Hepatocyte (in vitro differentiated cells): ENCODE measurements at regions not wholly inside any gene's neighbourhood (a gene's known extent, or its start where the extent isn't known, plus 50 kb on each side); places are given as distances from the start of the nearest gene placed in this dataset.

Source experiments
- DNase-seq: peaks from one replicate; pipeline ENCODE4 v3.0.0-alpha.2; 2016; ENCODE audit warnings: low spot score
- H2AFZ ChIP-seq: fragments of 200-600 bp; sonication (generic); 2 replicates; pipeline ENCODE4 v1.6.0; 2016; ENCODE audit warnings: antibody characterized with exemption, mild to moderate bottlenecking
- H3K27ac ChIP-seq: fragments of 200-600 bp; sonication (generic); 2 replicates; pipeline ENCODE4 v1.5.1; 2016; ENCODE audit warnings: mild to moderate bottlenecking
- H3K27me3 ChIP-seq: fragments of 200-600 bp; sonication (generic); 2 replicates; pipeline ENCODE4 v1.6.1; 2016
- H3K36me3 ChIP-seq: fragments of 200-600 bp; sonication (generic); replicated peaks from 2 replicates; pipeline ENCODE4 v1.5.1; 2016; ENCODE audit warnings: low read depth; ENCODE audit not compliant: insufficient read depth
- H3K4me1 ChIP-seq: fragments of 200-600 bp; sonication (generic); 2 replicates; pipeline ENCODE4 v1.5.1; 2016; ENCODE audit warnings: mild to moderate bottlenecking, moderate library complexity; ENCODE audit not compliant: insufficient read depth
- H3K4me2 ChIP-seq: fragments of 200-600 bp; sonication (generic); 2 replicates; pipeline ENCODE4 v1.6.0; 2016
- H3K4me3 ChIP-seq: fragments of 200-600 bp; sonication (generic); 2 replicates; pipeline ENCODE4 v1.5.1; 2016; ENCODE audit warnings: mild to moderate bottlenecking
- H3K79me2 ChIP-seq: fragments of 200-600 bp; sonication (generic); 2 replicates; pipeline ENCODE4 v1.6.0; 2017; ENCODE audit warnings: mild to moderate bottlenecking
- H3K9me2 ChIP-seq: fragments of 200-600 bp; sonication (generic); replicated peaks from 2 replicates; pipeline ENCODE4 v1.6.0; 2017; ENCODE audit warnings: mild to moderate bottlenecking; ENCODE audit not compliant: insufficient read depth
- H3K9me3 ChIP-seq: fragments of 200-600 bp; sonication (generic); 2 replicates; pipeline ENCODE4 v1.5.1; 2016; ENCODE audit warnings: low read depth, mild to moderate bottlenecking
- H4K20me1 ChIP-seq: fragments of 200-600 bp; sonication (generic); 2 replicates; pipeline ENCODE4 v1.6.0; 2016; ENCODE audit warnings: mild to moderate bottlenecking; ENCODE audit not compliant: insufficient read depth, poor library complexity, severe bottlenecking
- CTCF ChIP-seq: fragments of 200-600 bp; sonication (generic); IDR thresholded peaks from 2 replicates; pipeline ENCODE4 v1.5.1; 2016; ENCODE audit warnings: antibody characterized with exemption, mild to moderate bottlenecking; ENCODE audit not compliant: poor library complexity
- EZH2 ChIP-seq: fragments of 200-600 bp; sonication (generic); IDR thresholded peaks from 2 replicates; pipeline ENCODE4 v1.6.1; 2016; ENCODE audit warnings: antibody characterized with exemption, mild to moderate bottlenecking, borderline replicate concordance
- EZH2phosphoT487 ChIP-seq: fragments of 200-600 bp; sonication (generic); IDR thresholded peaks from one replicate; pipeline ENCODE4 v1.6.1; 2018; ENCODE audit warnings: antibody characterized with exemption, mild to moderate bottlenecking, low read depth, moderate library complexity; ENCODE audit not compliant: unreplicated experiment, severe bottlenecking
- WGBS: methylation state at CpG from one replicate; pipeline ENCODE4 v1.1.6; 2016; ENCODE audit warnings: low lambda C conversion rate; ENCODE audit errors: missing lambda C conversion rate; 5-methylcytosine and 5-hydroxymethylcytosine counted together

DNA sequence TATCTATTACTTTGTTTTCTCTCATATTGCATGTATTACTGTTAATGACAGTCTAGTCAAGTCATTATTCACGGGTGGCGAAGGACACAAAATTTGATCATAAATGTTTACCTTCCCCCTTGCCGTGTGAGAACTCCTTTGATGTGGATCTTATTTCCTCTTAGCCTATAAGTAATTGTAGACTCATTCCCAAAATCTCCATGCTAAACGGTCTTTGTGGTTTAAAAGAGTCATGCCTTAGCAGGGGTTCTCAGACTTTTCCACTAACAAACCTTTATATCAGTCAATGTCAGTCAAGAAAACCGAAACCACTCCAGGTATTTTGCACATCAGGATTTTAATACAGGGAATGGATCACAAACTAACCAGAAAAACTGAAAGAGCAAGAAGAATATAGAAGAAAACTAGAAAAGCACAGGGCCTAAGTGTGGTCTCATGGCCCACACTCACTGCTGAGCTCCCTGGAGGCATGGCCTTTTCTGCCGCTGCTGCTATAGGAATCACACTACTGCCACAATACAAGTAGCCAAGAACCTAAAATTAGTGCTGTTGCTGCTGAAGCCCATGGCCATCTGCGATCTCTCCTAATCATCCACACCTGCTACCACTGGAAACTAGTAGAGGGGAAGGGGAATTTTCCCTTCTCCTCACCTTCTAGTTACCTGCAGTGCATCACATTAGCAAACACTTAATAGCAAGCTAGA lies 186.0 kb upstream of the POU3F2 start:
- WGBS: 79% methylated on average over 7 of the region's 7 CpGs
- Histone ChIP-seq H3K27me3 (peaks cover 3% of the 10 kb centered on the region), H2AFZ (no peak overlapping the region), H3K79me2 (no peaks in the 10 kb centered on the region), H3K27ac (no peak overlapping the region), H3K4me1 (no peaks in the 10 kb centered on the region), H3K9me3 (no peaks in the 10 kb centered on the region), H3K4me3 (no peak overlapping the region), H3K4me2 (no peak overlapping the region), H3K9me2 (no peaks in the 10 kb centered on the region), H4K20me1 (no peaks in the 10 kb centered on the region), H3K36me3 (no peaks in the 10 kb centered on the region)
- no peak for DNase-seq
- TF ChIP-seq CTCF (no peak), EZH2 (no peak), EZH2phosphoT487 (no peak)

- no peak overlapping the region for H3K4me2 ChIP-seq
- no peaks in the 10 kb centered on the region for H4K20me1 ChIP-seq
- H3K27ac ChIP-seq: no peak overlapping the region
- no peak overlapping the region for H3K4me3 ChIP-seq
- TF ChIP-seq CTCF (no peak), EZH2phosphoT487 (no peak), EZH2 (no peak)
- no peaks in the 10 kb centered on the region for H3K79me2 ChIP-seq
- no peaks in the 10 kb centered on the region for H3K9me3 ChIP-seq
- H3K36me3 ChIP-seq: no peaks in the 10 kb centered on the region
- H2AFZ ChIP-seq: no peak overlapping the region
- H3K27me3 ChIP-seq: no peaks in the 10 kb centered on the region
- WGBS: 30% methylated on average over 3 of the region's 3 CpGs
- no peaks in the 10 kb centered on the region for H3K9me2 ChIP-seq
- DNase-seq: no peak
- no peaks in the 10 kb centered on the region for H3K4me1 ChIP-seq
Observed at GRCh38 chr6:98650941-98651340, 183.4 kb upstream of the POU3F2 start.

DNA sequence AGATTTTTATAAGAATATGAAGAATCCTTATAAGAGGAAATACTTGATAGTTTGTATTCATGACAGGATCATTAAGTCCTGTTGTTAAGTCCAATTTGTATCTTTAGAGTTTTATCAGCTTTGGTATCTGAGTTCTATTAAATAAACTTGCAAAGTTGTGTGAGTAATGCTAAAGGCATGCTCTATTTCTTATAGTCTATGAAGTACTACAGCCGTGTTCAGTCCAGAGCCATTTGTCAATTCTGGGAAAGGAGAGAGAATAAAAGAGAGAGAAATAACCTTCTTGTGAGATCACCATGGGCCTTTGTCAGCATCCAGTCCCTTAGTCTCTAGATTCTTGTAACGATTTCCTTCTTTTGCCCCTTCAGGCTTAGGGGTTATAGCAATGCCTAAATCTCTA lies 181.2 kb upstream of the POU3F2 start:
- Histone ChIP-seq H2AFZ (no peak overlapping the region), H3K4me2 (no peak overlapping the region), H4K20me1 (no peaks in the 10 kb centered on the region), H3K4me3 (no peak overlapping the region), H3K9me3 (no peaks in the 10 kb centered on the region), H3K4me1 (no peaks in the 10 kb centered on the region), H3K79me2 (no peaks in the 10 kb centered on the region), H3K27me3 (no peaks in the 10 kb centered on the region), H3K9me2 (no peaks in the 10 kb centered on the region), H3K36me3 (no peaks in the 10 kb centered on the region), H3K27ac (no peak overlapping the region)
- DNase-seq: no peak
- 55% methylated on average over 2 of the region's 2 CpGs for WGBS
- TF ChIP-seq CTCF: no peak
- no peak for TF ChIP-seq EZH2
- TF ChIP-seq EZH2phosphoT487: no peak
